ENCODE measurements at regions not wholly inside any gene's neighbourhood (a gene's known extent, or its start where the extent isn't known, plus 50 kb on each side); places are given as distances from the start of the nearest gene placed in this dataset.

DNA sequence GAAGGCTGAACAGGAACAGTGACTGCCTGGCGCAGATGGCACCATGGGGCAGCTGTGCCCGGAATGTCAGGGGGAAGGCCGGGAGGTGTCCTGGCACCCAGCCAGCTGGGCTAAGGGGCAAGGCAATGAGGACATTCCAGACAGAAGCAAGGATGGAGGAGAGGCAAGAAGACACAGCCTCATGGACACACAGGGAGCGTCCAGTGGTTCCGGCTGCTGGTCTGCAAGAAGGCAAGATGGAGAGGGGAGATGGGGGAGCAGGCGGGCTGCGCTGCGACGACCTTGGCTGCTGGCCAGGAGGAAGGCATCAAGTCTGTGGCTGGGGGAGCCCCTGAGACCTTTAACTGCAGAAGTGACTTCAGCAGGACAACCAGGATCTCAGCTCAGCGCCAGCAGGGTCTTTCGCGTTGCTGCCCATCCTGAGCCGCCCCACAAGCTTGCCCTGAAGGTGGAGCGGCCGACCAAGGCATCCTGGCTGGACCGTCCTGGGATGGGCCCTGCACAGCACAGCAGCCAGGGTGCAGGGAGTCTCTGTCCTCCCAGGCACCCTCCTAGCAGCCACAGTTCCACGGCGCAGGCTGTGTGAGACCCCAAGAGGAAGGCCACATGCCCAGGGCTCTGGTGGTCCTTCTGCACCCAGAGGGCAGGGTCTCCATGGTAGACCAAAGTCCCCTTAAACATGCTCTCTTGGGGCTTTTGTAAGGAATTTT lies 531.7 kb downstream of the BRD1 start:
- H3K9ac ChIP-seq (ENCODE audit: low read length) = no peak overlapping the region
- no peaks in the 10 kb centered on the region for H3K9me3 ChIP-seq (ENCODE audit: insufficient read depth, low read length)
- H3K4me3 ChIP-seq (ENCODE audit: insufficient read depth, low read length, poor library complexity, severe bottlenecking) = no peak overlapping the region
- H3K79me2 ChIP-seq (ENCODE audit: insufficient read depth, low read length) = no peaks in the 10 kb centered on the region
- no peak overlapping the region for H3K4me2 ChIP-seq (ENCODE audit: low read depth, low read length, poor library complexity, severe bottlenecking)
- H3K27me3 ChIP-seq (ENCODE audit: low read length) = no peaks in the 10 kb centered on the region
- H3K36me3 ChIP-seq (ENCODE audit: low read length) = no peaks in the 10 kb centered on the region
- no peak overlapping the region for H2AFZ ChIP-seq (ENCODE audit: low read depth, low read length, severe bottlenecking)
- H3K27ac ChIP-seq (ENCODE audit: low read depth, low read length) = no peak overlapping the region
- TF ChIP-seq, protein P1, sequence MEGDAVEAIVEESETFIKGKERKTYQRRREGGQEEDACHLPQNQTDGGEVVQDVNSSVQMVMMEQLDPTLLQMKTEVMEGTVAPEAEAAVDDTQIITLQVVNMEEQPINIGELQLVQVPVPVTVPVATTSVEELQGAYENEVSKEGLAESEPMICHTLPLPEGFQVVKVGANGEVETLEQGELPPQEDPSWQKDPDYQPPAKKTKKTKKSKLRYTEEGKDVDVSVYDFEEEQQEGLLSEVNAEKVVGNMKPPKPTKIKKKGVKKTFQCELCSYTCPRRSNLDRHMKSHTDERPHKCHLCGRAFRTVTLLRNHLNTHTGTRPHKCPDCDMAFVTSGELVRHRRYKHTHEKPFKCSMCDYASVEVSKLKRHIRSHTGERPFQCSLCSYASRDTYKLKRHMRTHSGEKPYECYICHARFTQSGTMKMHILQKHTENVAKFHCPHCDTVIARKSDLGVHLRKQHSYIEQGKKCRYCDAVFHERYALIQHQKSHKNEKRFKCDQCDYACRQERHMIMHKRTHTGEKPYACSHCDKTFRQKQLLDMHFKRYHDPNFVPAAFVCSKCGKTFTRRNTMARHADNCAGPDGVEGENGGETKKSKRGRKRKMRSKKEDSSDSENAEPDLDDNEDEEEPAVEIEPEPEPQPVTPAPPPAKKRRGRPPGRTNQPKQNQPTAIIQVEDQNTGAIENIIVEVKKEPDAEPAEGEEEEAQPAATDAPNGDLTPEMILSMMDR (IDR thresholded peaks at IDR 0.05; ENCODE audit: insufficient read depth, low read length, poor library complexity, severe bottlenecking) = no peak
- TF ChIP-seq EZH2phosphoT487 (conservative IDR thresholded peaks at IDR 0.05; ENCODE audit: low read length) = no peak
- no peaks in the 10 kb centered on the region for H3F3A ChIP-seq (ENCODE audit: insufficient read depth)
- no peaks in the 10 kb centered on the region for H4K20me1 ChIP-seq (ENCODE audit: low read depth, low read length)
- H3K9me2 ChIP-seq (replicated peaks; ENCODE audit: insufficient read depth, low read length) = no peaks in the 10 kb centered on the region

DNA sequence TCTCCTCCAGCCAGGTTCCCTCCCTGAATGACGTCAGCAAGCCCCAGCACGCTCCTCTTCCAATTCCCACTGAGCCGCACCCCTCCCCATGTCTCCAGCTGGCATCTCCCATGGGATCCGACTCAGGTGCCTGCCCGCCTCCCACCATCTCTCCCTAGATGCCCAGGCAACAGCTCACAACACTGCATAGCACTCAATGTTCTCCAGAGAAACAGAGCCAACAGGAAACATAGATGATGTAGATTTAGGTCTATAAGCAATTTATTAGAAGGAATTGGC lies 532.3 kb downstream of the BRD1 start:
- Histone ChIP-seq H3K9me2 (replicated peaks; ENCODE audit: insufficient read depth, low read length) (no peaks in the 10 kb centered on the region), H2AFZ (ENCODE audit: low read depth, low read length, severe bottlenecking) (no peak overlapping the region), H3K4me2 (ENCODE audit: low read depth, low read length, poor library complexity, severe bottlenecking) (no peak overlapping the region), H3K27me3 (ENCODE audit: low read length) (no peaks in the 10 kb centered on the region), H3F3A (ENCODE audit: insufficient read depth) (no peaks in the 10 kb centered on the region), H4K20me1 (ENCODE audit: low read depth, low read length) (no peaks in the 10 kb centered on the region), H3K27ac (ENCODE audit: low read depth, low read length) (no peak overlapping the region), H3K4me3 (ENCODE audit: insufficient read depth, low read length, poor library complexity, severe bottlenecking) (no peak overlapping the region), H3K9me3 (ENCODE audit: insufficient read depth, low read length) (no peaks in the 10 kb centered on the region), H3K79me2 (ENCODE audit: insufficient read depth, low read length) (no peaks in the 10 kb centered on the region), H3K36me3 (ENCODE audit: low read length) (no peaks in the 10 kb centered on the region), H3K9ac (ENCODE audit: low read length) (no peak overlapping the region)
- no peak for TF ChIP-seq EZH2phosphoT487 (conservative IDR thresholded peaks at IDR 0.05; ENCODE audit: low read length)
- TF ChIP-seq, protein P1 (IDR thresholded peaks at IDR 0.05; ENCODE audit: insufficient read depth, low read length, poor library complexity, severe bottlenecking) = no peak

DNA sequence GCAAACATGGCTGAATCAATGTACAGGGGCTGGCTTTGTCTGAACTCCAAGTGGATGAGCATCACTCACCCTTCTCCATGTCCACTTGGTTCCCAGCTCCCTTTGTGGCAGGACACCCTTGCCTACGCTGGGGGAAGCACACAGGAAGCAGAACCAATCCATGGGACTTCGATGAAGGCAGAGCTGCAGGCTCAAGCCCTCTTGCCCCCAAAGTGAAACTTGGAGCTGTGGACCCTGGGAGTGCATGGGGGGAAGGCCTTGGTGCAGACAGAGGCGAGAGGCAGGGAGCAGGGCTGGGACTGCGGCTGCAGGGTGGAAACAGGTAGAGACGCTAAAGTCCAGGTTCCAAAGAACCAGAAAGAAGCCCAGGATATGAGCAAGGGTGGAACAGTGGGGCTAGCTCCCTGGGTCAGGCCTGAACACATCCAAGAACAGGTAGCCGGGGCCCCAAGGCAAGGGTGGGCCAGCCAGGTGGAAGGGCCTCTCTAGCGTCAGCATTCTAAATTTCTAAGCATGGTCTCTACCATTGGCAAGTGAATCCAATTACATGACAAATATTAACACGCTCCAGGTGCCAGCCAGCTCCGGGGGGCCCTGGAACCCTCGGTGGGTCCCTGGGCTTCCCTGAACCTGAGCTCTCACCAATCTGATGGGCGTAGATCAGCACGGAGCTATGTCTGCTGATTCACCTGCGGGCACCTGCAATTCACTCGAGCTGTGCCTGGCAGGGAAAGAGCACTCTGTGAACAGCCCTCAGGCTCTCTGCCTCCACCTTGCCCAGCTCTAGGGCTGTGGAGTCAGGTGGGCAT lies 532.8 kb downstream of the BRD1 start:
- H4K20me1 ChIP-seq (ENCODE audit: low read depth, low read length) = no peaks in the 10 kb centered on the region
- no peaks in the 10 kb centered on the region for H3K27me3 ChIP-seq (ENCODE audit: low read length)
- TF ChIP-seq EZH2phosphoT487 (conservative IDR thresholded peaks at IDR 0.05; ENCODE audit: low read length) = no peak
- TF ChIP-seq, protein P1 (IDR thresholded peaks at IDR 0.05; ENCODE audit: insufficient read depth, low read length, poor library complexity, severe bottlenecking) = no peak
- H3K9ac ChIP-seq (ENCODE audit: low read length) = no peak overlapping the region
- no peaks in the 10 kb centered on the region for H3K9me3 ChIP-seq (ENCODE audit: insufficient read depth, low read length)
- H3K36me3 ChIP-seq (ENCODE audit: low read length) = no peaks in the 10 kb centered on the region
- H2AFZ ChIP-seq (ENCODE audit: low read depth, low read length, severe bottlenecking) = no peak overlapping the region
- H3K9me2 ChIP-seq (replicated peaks; ENCODE audit: insufficient read depth, low read length) = no peaks in the 10 kb centered on the region
- H3K79me2 ChIP-seq (ENCODE audit: insufficient read depth, low read length) = no peaks in the 10 kb centered on the region
- H3K4me3 ChIP-seq (ENCODE audit: insufficient read depth, low read length, poor library complexity, severe bottlenecking) = no peak overlapping the region
- H3F3A ChIP-seq (ENCODE audit: insufficient read depth) = no peaks in the 10 kb centered on the region
- H3K27ac ChIP-seq (ENCODE audit: low read depth, low read length) = no peak overlapping the region
- H3K4me2 ChIP-seq (ENCODE audit: low read depth, low read length, poor library complexity, severe bottlenecking) = no peak overlapping the region
